Neutrophil (primary cell): ENCODE measurements at regions not wholly inside any gene's neighbourhood (a gene's known extent, or its start where the extent isn't known, plus 50 kb on each side); places are given as distances from the start of the nearest gene placed in this dataset.

ENCODE experiments used
- H3K27ac ChIP-seq: fragments of 200-600 bp; sonication (generic); 2 replicates; pipeline ENCODE4 v1.5.1; 2016; ENCODE audit warnings: mild to moderate bottlenecking, moderate library complexity
- H3K27me3 ChIP-seq: fragments of 200-600 bp; sonication (generic); 2 replicates; pipeline ENCODE4 v1.6.0; 2016; ENCODE audit warnings: mild to moderate bottlenecking
- H3K36me3 ChIP-seq: fragments of 200-600 bp; sonication (generic); 2 replicates; pipeline ENCODE4 v1.5.1; 2017
- H3K4me1 ChIP-seq, 2 experiments: fragments of 200-600 bp in 1 of 2; sonication (generic) in 1 of 2; 1 replicate in 1 of 2; 2 replicates in 1 of 2; pipeline versions ENCODE4 v1.5.1 to v1.6.1; 2013 to 2016; ENCODE audit warnings: low read depth in 1 of 2, low read length in 1 of 2, mild to moderate bottlenecking in 1 of 2, moderate library complexity in 1 of 2; ENCODE audit not compliant: control insufficient read depth in 1 of 2, insufficient read depth in 1 of 2
- H3K4me3 ChIP-seq, 2 experiments: fragments of 200-600 bp in 1 of 2; sonication (generic) in 1 of 2; 1 replicate in 1 of 2; 2 replicates in 1 of 2; pipeline ENCODE4 v1.5.1; 2013 to 2016; ENCODE audit warnings: low read depth in 1 of 2, low read length in 1 of 2, mild to moderate bottlenecking in 1 of 2, moderate library complexity in 1 of 2
- H3K9me3 ChIP-seq: fragments of 200-600 bp; sonication (generic); 2 replicates; pipeline ENCODE4 v1.5.1; 2016
- CTCF ChIP-seq: fragments of 200-600 bp; sonication (generic); IDR thresholded peaks from 2 replicates; pipeline ENCODE4 v1.5.1; 2016; ENCODE audit warnings: antibody characterized with exemption

DNA sequence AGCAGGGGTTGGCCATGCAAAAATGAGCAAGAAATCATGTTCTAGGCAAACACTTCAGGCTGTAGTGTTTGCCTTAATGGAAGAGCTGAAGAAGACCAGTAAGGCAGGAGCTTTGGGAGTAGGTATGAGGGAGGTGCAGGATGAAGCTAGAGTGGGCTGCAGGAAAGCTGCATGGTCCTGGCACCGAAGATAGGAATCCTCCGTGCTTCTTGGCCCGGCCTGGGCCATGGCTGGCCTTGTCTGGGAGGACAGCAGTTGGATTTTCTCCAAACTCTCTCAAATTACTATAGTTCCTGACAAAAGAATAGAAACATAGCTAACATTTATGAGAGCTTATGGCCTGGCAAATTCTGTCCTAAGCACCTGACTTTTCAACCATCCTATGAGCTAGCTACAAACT lies 116.5 kb downstream of the UCHL1 start:
- Histone ChIP-seq H3K27ac (no peak overlapping the region), H3K4me1 (peaks cover 0 to 26% of the 10 kb centered on the region in 2 experiments), H3K4me3 (no peak overlapping the region), H3K9me3 (no peaks in the 10 kb centered on the region), H3K27me3 (peaks cover 4% of the 10 kb centered on the region), H3K36me3 (no peaks in the 10 kb centered on the region)
- TF ChIP-seq CTCF, result no peak

GRCh38 chr4:41374490-41374889 lies 117.8 kb downstream of the UCHL1 start:
- Histone ChIP-seq H3K36me3 (no peaks in the 10 kb centered on the region), H3K4me3 (no peak overlapping the region), H3K9me3 (no peaks in the 10 kb centered on the region), H3K4me1 (peaks cover 0 to 26% of the 10 kb centered on the region in 2 experiments), H3K27me3 (no peaks in the 10 kb centered on the region), H3K27ac (no peak overlapping the region)
- no peak for TF ChIP-seq CTCF

- Histone ChIP-seq H3K27ac (no peak overlapping the region), H3K9me3 (no peaks in the 10 kb centered on the region), H3K4me1 (peaks cover 0 to 26% of the 10 kb centered on the region in 2 experiments), H3K4me3 (no peak overlapping the region), H3K36me3 (no peaks in the 10 kb centered on the region), H3K27me3 (no peaks in the 10 kb centered on the region)
- TF ChIP-seq CTCF, result no peak
Observed at GRCh38 chr4:41375561-41375960, 118.8 kb downstream of the UCHL1 start.

GRCh38 chr4:41377196-41377595 lies 120.5 kb downstream of the UCHL1 start:
- H3K36me3 ChIP-seq, result no peaks in the 10 kb centered on the region
- no peak overlapping the region for H3K27ac ChIP-seq
- TF ChIP-seq CTCF, result no peak
- no peaks in the 10 kb centered on the region for H3K27me3 ChIP-seq
- no peaks in the 10 kb centered on the region for H3K9me3 ChIP-seq
- no peak overlapping the region for H3K4me3 ChIP-seq
- H3K4me1 ChIP-seq, result peaks cover 0 to 17% of the 10 kb centered on the region in 2 experiments

DNA sequence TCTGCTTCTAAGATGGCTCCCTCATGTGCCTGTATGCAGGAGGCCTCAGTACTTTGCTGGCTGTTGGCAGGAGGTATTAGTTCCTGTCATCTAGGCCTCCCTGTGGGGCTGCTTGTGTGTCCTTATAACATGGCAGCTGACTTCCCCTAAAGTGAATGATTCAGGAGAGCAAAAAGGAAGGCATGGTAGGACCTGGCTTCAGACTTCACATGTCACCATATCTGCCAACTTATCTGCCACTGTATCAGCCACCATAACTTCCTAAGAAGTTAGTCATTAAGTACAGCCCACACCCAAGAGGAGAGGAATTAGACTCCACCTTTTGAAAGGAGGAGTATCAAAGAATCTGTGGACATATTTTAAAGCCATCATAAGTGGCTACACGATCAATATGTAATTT lies 122.5 kb downstream of the UCHL1 start:
- TF ChIP-seq CTCF, result no peak
- no peaks in the 10 kb centered on the region for H3K9me3 ChIP-seq
- H3K27me3 ChIP-seq, result no peaks in the 10 kb centered on the region
- no peak overlapping the region for H3K4me3 ChIP-seq
- no peak overlapping the region for H3K27ac ChIP-seq
- H3K36me3 ChIP-seq, result no peaks in the 10 kb centered on the region
- no peaks in the 10 kb centered on the region for H3K4me1 ChIP-seq
